Adrenal gland (tissue), 5 donors: ENCODE measurements at regions not wholly inside any gene's neighbourhood (a gene's known extent, or its start where the extent isn't known, plus 50 kb on each side); places are given as distances from the start of the nearest gene placed in this dataset.

Experiments used
- POLR2A ChIP-seq, 2 donors: fragments of 450-650 bp; IDR thresholded peaks; one replicate each; pipeline ENCODE4 v1.6.1; 2017; ENCODE audit warnings: antibody characterized with exemption in 2 of 2, mild to moderate bottlenecking in 2 of 2, moderate library complexity in 1 of 2
- TF ChIP-seq, protein P1 (sequence below), 6 experiments: fragments of 450-650 bp in 4 of 6; fragments of 200-600 bp in 2 of 6; sonication (generic) in 1 of 6; IDR thresholded peaks; 1 replicate in 5 of 6; 2 replicates in 1 of 6; pipeline versions ENCODE4 v1.5.1 to v1.8.0; 2016 to 2021; ENCODE audit warnings: antibody characterized with exemption in 6 of 6, mild to moderate bottlenecking in 2 of 6, moderate library complexity in 1 of 6
- donor health status: DM: no; HTN: no; CAD: no.

DNA sequence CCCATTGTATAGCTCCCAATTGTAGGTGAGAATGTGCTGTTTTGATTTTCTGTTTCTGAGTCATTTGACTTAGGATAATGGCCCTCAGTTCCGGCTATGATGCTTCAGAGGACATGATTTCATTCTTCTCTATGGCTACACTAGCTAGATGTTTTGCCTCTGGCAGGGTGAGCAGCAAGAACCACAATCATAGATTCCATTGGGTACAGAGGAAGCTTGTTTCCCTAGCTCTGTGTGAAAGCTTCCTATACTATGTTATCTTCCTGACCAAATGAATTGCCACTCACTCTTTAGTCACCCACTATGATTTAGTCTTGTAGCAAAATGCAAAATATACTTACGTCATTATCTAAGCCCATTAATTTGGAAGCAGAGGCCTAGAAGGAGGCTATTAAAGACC is 616.3 kb downstream of the PLA2G4A start:
- TF ChIP-seq, protein P1, sequence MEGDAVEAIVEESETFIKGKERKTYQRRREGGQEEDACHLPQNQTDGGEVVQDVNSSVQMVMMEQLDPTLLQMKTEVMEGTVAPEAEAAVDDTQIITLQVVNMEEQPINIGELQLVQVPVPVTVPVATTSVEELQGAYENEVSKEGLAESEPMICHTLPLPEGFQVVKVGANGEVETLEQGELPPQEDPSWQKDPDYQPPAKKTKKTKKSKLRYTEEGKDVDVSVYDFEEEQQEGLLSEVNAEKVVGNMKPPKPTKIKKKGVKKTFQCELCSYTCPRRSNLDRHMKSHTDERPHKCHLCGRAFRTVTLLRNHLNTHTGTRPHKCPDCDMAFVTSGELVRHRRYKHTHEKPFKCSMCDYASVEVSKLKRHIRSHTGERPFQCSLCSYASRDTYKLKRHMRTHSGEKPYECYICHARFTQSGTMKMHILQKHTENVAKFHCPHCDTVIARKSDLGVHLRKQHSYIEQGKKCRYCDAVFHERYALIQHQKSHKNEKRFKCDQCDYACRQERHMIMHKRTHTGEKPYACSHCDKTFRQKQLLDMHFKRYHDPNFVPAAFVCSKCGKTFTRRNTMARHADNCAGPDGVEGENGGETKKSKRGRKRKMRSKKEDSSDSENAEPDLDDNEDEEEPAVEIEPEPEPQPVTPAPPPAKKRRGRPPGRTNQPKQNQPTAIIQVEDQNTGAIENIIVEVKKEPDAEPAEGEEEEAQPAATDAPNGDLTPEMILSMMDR (IDR thresholded peaks at IDR 0.05), result no peak
- no peak for TF ChIP-seq POLR2A (IDR thresholded peaks at IDR 0.05)
